MM.1S (cell line): ENCODE measurements at regions not wholly inside any gene's neighbourhood (a gene's known extent, or its start where the extent isn't known, plus 50 kb on each side); places are given as distances from the start of the nearest gene placed in this dataset.

Experiments used
- DNase-seq: peaks from one replicate; pipeline ENCODE4 v3.0.0-alpha.2; 2015
- H2AFZ ChIP-seq: fragments of 300-600 bp; sonication (generic); 2 replicates; pipeline ENCODE4 v1.6.0; 2016; ENCODE audit warnings: antibody characterized with exemption, low read length
- H3F3A ChIP-seq: fragments of 300-600 bp; sonication (generic); 2 replicates; pipeline ENCODE4 v1.6.1; 2016; ENCODE audit warnings: mild to moderate bottlenecking, antibody characterized with exemption, low read length, moderate library complexity, mixed read lengths; ENCODE audit not compliant: insufficient read depth
- H3K27ac ChIP-seq: fragments of 300-600 bp; sonication (generic); 2 replicates; pipeline ENCODE4 v1.5.1; 2016; ENCODE audit warnings: mild to moderate bottlenecking, low read length
- H3K27me3 ChIP-seq: fragments of 300-600 bp; sonication (generic); replicated peaks from 2 replicates; pipeline ENCODE4 v1.6.0; 2016; ENCODE audit warnings: low read length; ENCODE audit not compliant: insufficient read depth
- H3K36me3 ChIP-seq: fragments of 300-600 bp; sonication (generic); replicated peaks from 2 replicates; pipeline ENCODE4 v1.6.1; 2016; ENCODE audit warnings: mild to moderate bottlenecking, low read length, mixed read lengths; ENCODE audit not compliant: insufficient read depth
- H3K4me1 ChIP-seq: fragments of 300-600 bp; sonication (generic); 2 replicates; pipeline ENCODE4 v1.6.1; 2016; ENCODE audit warnings: low read length, mixed read lengths
- H3K4me2 ChIP-seq: fragments of 300-600 bp; sonication (generic); 2 replicates; pipeline ENCODE4 v1.6.0; 2016; ENCODE audit warnings: low read depth, low read length
- H3K4me3 ChIP-seq: fragments of 300-600 bp; sonication (generic); 2 replicates; pipeline ENCODE4 v1.5.1; 2016; ENCODE audit warnings: low read length, mixed read lengths
- H3K79me2 ChIP-seq: fragments of 300-600 bp; sonication (generic); 2 replicates; pipeline ENCODE4 v1.6.1; 2016; ENCODE audit warnings: mixed run types, low read length, mixed read lengths
- H3K9ac ChIP-seq: fragments of 300-600 bp; sonication (generic); 2 replicates; pipeline ENCODE4 v1.6.1; 2016; ENCODE audit warnings: low read length, mixed read lengths
- H3K9me2 ChIP-seq: fragments of 300-600 bp; sonication (generic); replicated peaks from 2 replicates; pipeline ENCODE4 v1.6.1; 2016; ENCODE audit warnings: mild to moderate bottlenecking, low read length, mixed read lengths; ENCODE audit not compliant: insufficient read depth
- H3K9me3 ChIP-seq: fragments of 300-600 bp; sonication (generic); replicated peaks from 2 replicates; pipeline ENCODE4 v1.6.1; 2016; ENCODE audit warnings: mild to moderate bottlenecking, low read length, mixed read lengths; ENCODE audit not compliant: insufficient read depth
- H4K20me1 ChIP-seq: fragments of 300-600 bp; sonication (generic); 2 replicates; pipeline ENCODE4 v1.6.1; 2016; ENCODE audit warnings: mild to moderate bottlenecking, low read length, moderate library complexity, mixed read lengths; ENCODE audit not compliant: insufficient read depth
- CTCF ChIP-seq: fragments of 300-600 bp; sonication (generic); IDR thresholded peaks from 2 replicates; pipeline ENCODE4 v1.5.1; 2016; ENCODE audit warnings: antibody characterized with exemption, low read length, mixed read lengths
- EZH2 ChIP-seq: fragments of 300-600 bp; sonication (generic); optimal IDR thresholded peaks from 2 replicates; pipeline ENCODE3; 2017; ENCODE audit warnings: low read depth, mild to moderate bottlenecking, antibody characterized with exemption, low read length, mixed read lengths
- EZH2phosphoT487 ChIP-seq: fragments of 300-600 bp; sonication (generic); IDR thresholded peaks from 2 replicates; pipeline ENCODE4 v1.6.1; 2018; ENCODE audit warnings: antibody characterized with exemption, low read length

- Histone ChIP-seq H3K4me2 (no peak overlapping the region), H3K4me1 (no peaks in the 10 kb centered on the region), H3K36me3 (no peaks in the 10 kb centered on the region), H3K9me2 (no peaks in the 10 kb centered on the region), H2AFZ (no peak overlapping the region), H3K4me3 (no peak overlapping the region), H3K27ac (no peak overlapping the region), H3K79me2 (no peaks in the 10 kb centered on the region), H3K27me3 (no peaks in the 10 kb centered on the region), H3F3A (no peaks in the 10 kb centered on the region), H3K9ac (no peak overlapping the region), H3K9me3 (no peaks in the 10 kb centered on the region), H4K20me1 (no peaks in the 10 kb centered on the region)
- DNase-seq: peak; percentile 8
- TF ChIP-seq EZH2: no peak
- TF ChIP-seq EZH2phosphoT487: no peak
- TF ChIP-seq CTCF: no peak
These were observed 331.0 kb downstream of the EPHA4 start for GRCh38 chr2:221241072-221241471.

GRCh38 chr2:221243771-221244170, 328.3 kb downstream of the EPHA4 start:
- no peak overlapping the region for H3K27ac ChIP-seq
- H3K4me1 ChIP-seq: no peaks in the 10 kb centered on the region
- H3K4me3 ChIP-seq: no peak overlapping the region
- H3K27me3 ChIP-seq: no peaks in the 10 kb centered on the region
- DNase-seq: no peak
- TF ChIP-seq EZH2: no peak
- TF ChIP-seq EZH2phosphoT487: no peak
- TF ChIP-seq CTCF: no peak
- H3K79me2 ChIP-seq: no peaks in the 10 kb centered on the region
- H3K36me3 ChIP-seq: no peaks in the 10 kb centered on the region
- no peaks in the 10 kb centered on the region for H3K9me3 ChIP-seq
- no peaks in the 10 kb centered on the region for H4K20me1 ChIP-seq
- H3F3A ChIP-seq: no peaks in the 10 kb centered on the region
- H2AFZ ChIP-seq: no peak overlapping the region
- H3K9me2 ChIP-seq: no peaks in the 10 kb centered on the region
- no peak overlapping the region for H3K9ac ChIP-seq
- no peak overlapping the region for H3K4me2 ChIP-seq

GRCh38 chr2:221245045-221245444, 327.1 kb downstream of the EPHA4 start:
- H3K9me3 ChIP-seq: no peaks in the 10 kb centered on the region

More at GRCh38 chr2:221245045-221245444, 327.1 kb downstream of the EPHA4 start:
- no peak overlapping the region for H3K9ac ChIP-seq
- no peak overlapping the region for H2AFZ ChIP-seq
- no peaks in the 10 kb centered on the region for H3K9me2 ChIP-seq
- TF ChIP-seq EZH2phosphoT487 (no peak), EZH2 (no peak), CTCF (no peak)
- H4K20me1 ChIP-seq: no peaks in the 10 kb centered on the region
- H3K27ac ChIP-seq: no peak overlapping the region
- no peak overlapping the region for H3K4me3 ChIP-seq
- no peaks in the 10 kb centered on the region for H3K79me2 ChIP-seq
- no peak for DNase-seq
- no peak overlapping the region for H3K4me2 ChIP-seq
- no peaks in the 10 kb centered on the region for H3F3A ChIP-seq
- no peaks in the 10 kb centered on the region for H3K27me3 ChIP-seq
- no peaks in the 10 kb centered on the region for H3K4me1 ChIP-seq
- no peaks in the 10 kb centered on the region for H3K36me3 ChIP-seq
